Transverse colon (tissue), 4 donors: ENCODE measurements at regions not wholly inside any gene's neighbourhood (a gene's known extent, or its start where the extent isn't known, plus 50 kb on each side); places are given as distances from the start of the nearest gene placed in this dataset.

Experiments
- DNase-seq: peaks from one replicate; pipeline ENCODE4 v3.0.0-alpha.2; 2019
- H3K27ac ChIP-seq, 4 donors: fragments of 200-600 bp; sonication (generic); 2 replicates each; pipeline ENCODE4 v1.5.1; 2016 to 2018; ENCODE audit warnings: inconsistent platforms in 4 of 4
- H3K27me3 ChIP-seq: fragments of 200-600 bp; sonication (generic); 2 replicates; pipeline ENCODE4 v1.5.1; 2017; ENCODE audit warnings: inconsistent platforms
- H3K36me3 ChIP-seq, 4 donors: fragments of 200-600 bp; sonication (generic); 2 replicates each; pipeline ENCODE4 v1.5.1; 2017 to 2019; ENCODE audit warnings: inconsistent platforms in 4 of 4
- H3K4me1 ChIP-seq, 4 donors: fragments of 200-600 bp; sonication (generic); 2 replicates each; pipeline ENCODE4 v1.5.1; 2017 to 2020; ENCODE audit warnings: inconsistent platforms in 4 of 4
- H3K4me3 ChIP-seq, 4 donors: fragments of 200-600 bp; sonication (generic); 1 replicate in 1 of 4; 2 replicates in 3 of 4; pipeline versions ENCODE4 v1.5.1 to v1.6.1; 2017 to 2019; ENCODE audit warnings: inconsistent platforms in 4 of 4
- H3K9me3 ChIP-seq, 2 donors: fragments of 200-600 bp; sonication (generic); 2 replicates each; pipeline ENCODE4 v1.5.1; 2017 to 2019; ENCODE audit warnings: inconsistent platforms in 2 of 2
- EP300 ChIP-seq: sonication (generic); formaldehyde crosslinking; IDR thresholded peaks from one replicate; pipeline ENCODE4 v1.6.1; 2017; ENCODE audit warnings: antibody characterized with exemption, low read depth
- POLR2A ChIP-seq: fragments of 450-650 bp; IDR thresholded peaks from one replicate; pipeline ENCODE4 v1.6.1; 2016; ENCODE audit warnings: antibody characterized with exemption, mild to moderate bottlenecking, moderate library complexity
- POLR2AphosphoS5 ChIP-seq, 3 donors: sonication (generic); formaldehyde crosslinking; IDR thresholded peaks; one replicate each; pipeline ENCODE4 v1.6.1; 2016; ENCODE audit warnings: antibody characterized with exemption in 3 of 3
- WGBS, 2 donors: methylation state at CpG; one replicate each; pipeline ENCODE4 v1.1.5; 2018; ENCODE audit warnings: low coverage in 1 of 2; 5-methylcytosine and 5-hydroxymethylcytosine counted together
- in situ Hi-C, 4 donors: fragments of 200-750 bp; cut with MboI; loops; one replicate each; pipeline versions ENCODE4 v1.15.0 to v1.15.1; 2017; ENCODE audit warnings: low sequenced_read_pairs in 3 of 4, low pct_ligation_motif_present in 1 of 4, low pct_unique_long_range_greater_than_20kb in 1 of 4
- intact Hi-C: fragments of 100-400 bp; cut with DNase I; formaldehyde crosslinking; loops from one replicate; pipeline ENCODE4 v1.15.1; 2023; ENCODE audit warnings: low total_unique reads
- TF ChIP-seq, protein P1 (sequence below), 5 experiments: fragments of 200-600 bp in 3 of 5; fragments of 450-650 bp in 2 of 5; sonication (generic) in 3 of 5; IDR thresholded peaks; 1 replicate in 2 of 5; 2 replicates in 3 of 5; pipeline ENCODE4 v1.5.1; 2016 to 2017; ENCODE audit warnings: antibody characterized with exemption in 5 of 5, inconsistent platforms in 3 of 5, mild to moderate bottlenecking in 2 of 5, moderate library complexity in 1 of 5

DNA sequence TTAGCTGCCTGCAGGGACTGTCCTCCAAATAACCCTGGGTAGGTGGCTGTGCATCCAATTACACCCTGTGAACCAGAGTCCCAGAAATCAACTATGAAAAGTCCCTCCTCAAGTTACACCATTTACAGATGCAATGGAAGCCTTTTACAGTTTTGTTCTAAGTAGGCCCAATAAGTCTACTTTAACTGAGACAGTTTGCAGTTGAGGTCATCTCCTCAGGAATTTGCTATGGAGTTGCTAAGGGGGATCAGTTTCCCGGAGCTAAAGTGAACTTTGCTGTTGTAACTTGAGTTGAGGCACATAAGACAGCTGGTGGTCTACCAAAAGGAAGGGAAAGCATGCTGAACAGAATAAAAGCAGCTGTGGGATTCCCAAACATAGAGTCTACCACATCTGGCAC lies 121.6 kb upstream of the STK26 start:
- H3K36me3 ChIP-seq, result no peaks in the 10 kb centered on the region
- H3K27ac ChIP-seq, result no peak overlapping the region
- no peaks in the 10 kb centered on the region for H3K9me3 ChIP-seq
- TF ChIP-seq EP300 (no peak), POLR2AphosphoS5 (IDR thresholded peaks at IDR 0.05) (no peak), POLR2A (no peak)
- TF ChIP-seq, protein P1, sequence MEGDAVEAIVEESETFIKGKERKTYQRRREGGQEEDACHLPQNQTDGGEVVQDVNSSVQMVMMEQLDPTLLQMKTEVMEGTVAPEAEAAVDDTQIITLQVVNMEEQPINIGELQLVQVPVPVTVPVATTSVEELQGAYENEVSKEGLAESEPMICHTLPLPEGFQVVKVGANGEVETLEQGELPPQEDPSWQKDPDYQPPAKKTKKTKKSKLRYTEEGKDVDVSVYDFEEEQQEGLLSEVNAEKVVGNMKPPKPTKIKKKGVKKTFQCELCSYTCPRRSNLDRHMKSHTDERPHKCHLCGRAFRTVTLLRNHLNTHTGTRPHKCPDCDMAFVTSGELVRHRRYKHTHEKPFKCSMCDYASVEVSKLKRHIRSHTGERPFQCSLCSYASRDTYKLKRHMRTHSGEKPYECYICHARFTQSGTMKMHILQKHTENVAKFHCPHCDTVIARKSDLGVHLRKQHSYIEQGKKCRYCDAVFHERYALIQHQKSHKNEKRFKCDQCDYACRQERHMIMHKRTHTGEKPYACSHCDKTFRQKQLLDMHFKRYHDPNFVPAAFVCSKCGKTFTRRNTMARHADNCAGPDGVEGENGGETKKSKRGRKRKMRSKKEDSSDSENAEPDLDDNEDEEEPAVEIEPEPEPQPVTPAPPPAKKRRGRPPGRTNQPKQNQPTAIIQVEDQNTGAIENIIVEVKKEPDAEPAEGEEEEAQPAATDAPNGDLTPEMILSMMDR (IDR thresholded peaks at IDR 0.05), result no peak
- H3K4me3 ChIP-seq, result no peak overlapping the region
- in situ Hi-C loops (no loop called here), intact Hi-C loops (no loop called here)
- no peak for DNase-seq
- no peaks in the 10 kb centered on the region for H3K27me3 ChIP-seq
- no peaks in the 10 kb centered on the region for H3K4me1 ChIP-seq
- WGBS, 2 donors, result 39% methylated on average over 1 of the region's 1 CpG; no CpG with 5 or more reads in 1 of the 2 donors

DNA sequence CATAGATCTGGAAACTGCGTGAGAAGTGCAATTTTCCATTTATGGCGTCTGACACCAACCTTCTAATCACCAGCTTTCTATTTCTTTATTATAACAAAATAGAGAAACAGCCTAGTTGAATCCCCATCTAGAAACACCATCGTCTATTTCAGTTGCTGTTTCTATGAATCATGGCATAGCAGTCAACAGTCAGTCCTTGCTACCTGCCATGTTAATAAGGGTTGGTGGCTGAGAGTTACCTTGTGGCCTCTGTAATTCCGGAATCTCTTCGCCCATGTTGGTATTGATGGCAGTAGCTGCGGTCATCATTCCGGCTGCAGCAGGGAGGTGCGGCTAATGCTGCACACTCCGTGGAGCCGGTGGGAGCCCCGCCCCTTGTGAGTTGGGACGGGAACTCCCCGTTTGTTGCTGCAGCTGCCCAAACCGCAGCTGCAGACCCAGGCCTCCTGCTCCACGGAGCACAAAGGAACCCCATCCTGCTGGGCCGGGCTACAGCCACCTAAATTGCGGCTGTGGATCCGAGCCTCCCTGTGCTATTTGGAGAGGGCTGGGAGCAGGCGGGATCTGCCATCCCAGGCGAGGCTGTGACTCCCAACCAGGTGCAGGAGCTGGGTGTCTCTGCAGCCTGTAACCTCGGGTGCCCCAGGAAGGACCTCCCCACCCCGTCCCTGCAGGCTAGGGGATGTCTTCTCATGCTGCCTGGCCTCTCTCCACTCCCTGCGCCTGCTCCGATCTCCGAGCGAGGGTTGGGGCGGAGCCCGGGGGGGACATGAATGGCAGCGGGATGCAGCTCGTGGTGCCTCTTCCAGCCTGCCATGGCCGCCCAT lies 115.4 kb upstream of the STK26 start:
- Histone ChIP-seq H3K9me3 (no peaks in the 10 kb centered on the region), H3K4me1 (no peaks in the 10 kb centered on the region), H3K27me3 (no peaks in the 10 kb centered on the region), H3K4me3 (no peak overlapping the region), H3K27ac (no peak overlapping the region), H3K36me3 (no peaks in the 10 kb centered on the region)
- TF ChIP-seq POLR2AphosphoS5 (IDR thresholded peaks at IDR 0.05), result no peak
- no peak for TF ChIP-seq EP300
- TF ChIP-seq, protein P1 (IDR thresholded peaks at IDR 0.05), result no peak
- TF ChIP-seq POLR2A, result no peak
- intact Hi-C loops, result no loop called here
- in situ Hi-C loops, result no loop called here
- WGBS, 2 donors, result 85% methylated on average over 30 of the region's 31 CpGs; no CpG with 5 or more reads in 1 of the 2 donors
- no peak for DNase-seq

DNA sequence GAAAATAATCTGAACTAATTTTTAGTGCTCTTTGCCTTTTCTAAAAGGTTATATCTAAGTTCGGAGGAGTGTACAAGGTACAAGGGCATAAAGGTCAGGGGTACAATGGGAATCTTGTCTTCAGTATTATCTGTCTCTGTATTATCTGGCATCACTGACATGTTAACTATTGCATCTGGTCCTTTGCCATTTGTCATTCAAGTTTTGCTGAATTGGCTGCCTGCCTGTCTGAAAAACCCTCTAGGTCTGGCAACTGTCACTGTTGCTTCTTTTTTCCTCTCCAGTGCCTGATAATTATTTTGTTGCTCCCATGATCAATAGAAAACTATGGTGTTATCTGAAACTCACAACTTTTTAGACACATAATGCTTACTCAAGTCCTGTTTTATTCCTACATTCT lies 112.5 kb upstream of the STK26 start:
- Histone ChIP-seq H3K4me3 (no peak overlapping the region), H3K9me3 (no peaks in the 10 kb centered on the region), H3K36me3 (no peaks in the 10 kb centered on the region), H3K4me1 (no peaks in the 10 kb centered on the region), H3K27me3 (no peaks in the 10 kb centered on the region), H3K27ac (no peak overlapping the region)
- no peak for TF ChIP-seq POLR2A
- TF ChIP-seq EP300, result no peak
- TF ChIP-seq, protein P1 (IDR thresholded peaks at IDR 0.05), result no peak
- no peak for TF ChIP-seq POLR2AphosphoS5 (IDR thresholded peaks at IDR 0.05)
- 43 to 64% methylated on average over 1 of the region's 1 CpG for WGBS, 2 donors
- in situ Hi-C loops, result no loop called here
- intact Hi-C loops, result no loop called here
- no peak for DNase-seq

DNA sequence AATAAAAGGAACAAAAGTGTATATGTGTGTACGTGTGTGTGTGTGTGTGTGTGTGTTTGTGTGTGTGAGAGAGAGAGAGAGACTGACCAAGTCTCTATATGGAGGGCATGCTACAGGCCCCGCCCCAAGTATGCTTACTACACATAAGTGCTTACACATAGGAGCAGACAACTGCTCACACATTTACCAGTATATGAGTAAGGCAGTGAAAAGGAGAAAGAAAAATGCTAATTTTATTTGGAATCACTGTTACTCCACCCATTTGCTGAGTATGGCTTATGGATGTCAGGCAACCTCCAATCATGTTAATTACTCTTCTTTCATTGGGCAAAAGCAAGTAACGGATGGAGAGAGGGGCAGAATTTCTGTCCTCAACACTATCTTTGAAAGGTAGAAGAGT lies 107.6 kb upstream of the STK26 start:
- Histone ChIP-seq H3K27ac (no peak overlapping the region), H3K36me3 (no peaks in the 10 kb centered on the region), H3K27me3 (no peaks in the 10 kb centered on the region), H3K4me3 (no peak overlapping the region), H3K9me3 (no peaks in the 10 kb centered on the region), H3K4me1 (no peaks in the 10 kb centered on the region)
- 73% methylated on average over 3 of the region's 3 CpGs; no CpG with 5 or more reads in 1 of the 2 donors for WGBS, 2 donors
- in situ Hi-C loops, result no loop called here
- TF ChIP-seq EP300, result no peak
- TF ChIP-seq POLR2AphosphoS5 (IDR thresholded peaks at IDR 0.05), result no peak
- intact Hi-C loops, result no loop called here
- DNase-seq, result no peak
